ENCODE measurements at regions not wholly inside any gene's neighbourhood (a gene's known extent, or its start where the extent isn't known, plus 50 kb on each side); places are given as distances from the start of the nearest gene placed in this dataset.
A peak's percentile ranks its signal among the peaks of the same experiment; 100 is the strongest.

DNA sequence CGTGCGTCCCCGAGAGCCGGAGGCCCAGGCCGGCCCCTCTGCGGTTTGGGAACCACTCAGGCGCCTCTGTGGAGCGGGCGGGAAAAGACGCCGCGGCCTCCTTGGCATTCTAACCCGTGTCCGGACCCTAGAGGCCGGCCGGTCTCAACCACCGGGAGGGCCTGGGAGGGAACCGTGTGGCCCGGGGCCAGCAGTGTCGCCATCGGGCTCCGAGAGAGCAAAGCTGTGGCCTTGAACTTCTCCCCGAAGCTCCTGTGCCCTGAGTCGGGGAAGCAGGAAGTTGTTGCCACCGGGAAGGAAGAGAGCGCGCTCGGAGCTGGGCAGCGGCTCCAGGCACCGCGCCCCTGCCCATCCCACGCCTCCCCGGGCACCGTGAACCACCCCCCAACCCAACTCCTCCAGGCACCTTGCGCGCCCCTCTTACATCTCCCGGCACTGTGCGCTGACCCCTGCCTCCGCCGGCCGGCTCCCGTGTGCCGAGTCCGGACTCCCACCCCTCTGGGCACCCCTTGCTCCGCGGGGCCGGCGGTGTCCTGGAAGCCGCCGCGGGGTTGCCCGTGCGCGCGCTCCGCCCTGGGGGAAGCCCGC, 80.0 kb upstream of the PPARA start:
- TF ChIP-seq ZNF8 (CRISPR knock-in tag; IDR thresholded peaks at IDR 0.05) (no peak), GLIS3 (CRISPR knock-in tag; IDR thresholded peaks at IDR 0.05) (peak; percentile 74; the same call in 1 of the 2 replicates)
- ATAC-seq = peak; percentile 6

DNA sequence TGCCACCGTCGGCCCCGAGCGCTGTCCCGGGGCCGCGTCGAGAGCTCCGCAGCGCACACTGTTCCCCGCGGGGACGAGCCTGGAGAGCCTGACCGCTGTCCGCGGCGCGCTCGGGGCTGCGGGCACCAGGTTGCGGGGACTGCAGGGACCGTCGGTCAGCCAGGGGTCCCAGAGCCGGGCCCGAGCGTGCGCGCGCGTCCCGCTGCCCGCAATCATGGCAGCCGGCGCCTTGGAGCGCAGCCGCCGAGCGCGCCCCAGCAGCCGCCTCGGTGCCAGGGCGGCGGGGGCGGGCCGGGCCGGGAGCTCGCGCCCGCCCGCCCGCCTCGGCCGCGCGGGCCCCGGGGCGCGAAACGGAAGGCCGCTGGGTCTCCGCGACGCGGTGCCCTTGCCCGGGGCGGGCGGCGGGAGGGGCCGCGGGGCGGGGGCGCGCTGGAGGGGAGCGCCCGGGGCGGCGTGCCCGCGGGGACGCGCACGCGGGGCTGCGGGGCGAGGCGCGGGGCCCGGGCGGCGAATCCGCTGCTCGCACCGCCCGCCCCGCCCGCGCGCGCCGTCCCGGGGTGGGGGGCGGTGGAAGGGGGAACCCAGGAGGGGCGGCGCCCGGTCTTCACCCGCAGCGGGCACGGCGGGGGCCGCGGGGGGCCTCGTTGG, 79.4 kb upstream of the PPARA start:
- peak; percentile 1; the same call in 2 of the 3 replicates for ATAC-seq
- TF ChIP-seq ZC3H10 (CRISPR knock-in tag; IDR thresholded peaks at IDR 0.05) (no peak), RARB (CRISPR knock-in tag; IDR thresholded peaks at IDR 0.05) (no peak), GLIS3 (CRISPR knock-in tag; IDR thresholded peaks at IDR 0.05) (no peak), ZFP3 (CRISPR knock-in tag; IDR thresholded peaks at IDR 0.05) (no peak), ARNTL (CRISPR knock-in tag; IDR thresholded peaks at IDR 0.05; ENCODE audit: borderline replicate concordance, low read depth) (no peak), SNAI2 (CRISPR knock-in tag; IDR thresholded peaks at IDR 0.05) (no peak), TCF4 (CRISPR knock-in tag; IDR thresholded peaks at IDR 0.05; ENCODE audit: borderline replicate concordance) (no peak), ISL1 (CRISPR knock-in tag; IDR thresholded peaks at IDR 0.05) (no peak), BACH2 (CRISPR knock-in tag; IDR thresholded peaks at IDR 0.05; ENCODE audit: borderline replicate concordance) (no peak), ZNF565 (CRISPR knock-in tag; conservative IDR thresholded peaks at IDR 0.05; ENCODE audit: low read depth) (no peak), OSR1 (CRISPR knock-in tag; IDR thresholded peaks at IDR 0.05) (no peak)
- TF ChIP-seq, protein P1, sequence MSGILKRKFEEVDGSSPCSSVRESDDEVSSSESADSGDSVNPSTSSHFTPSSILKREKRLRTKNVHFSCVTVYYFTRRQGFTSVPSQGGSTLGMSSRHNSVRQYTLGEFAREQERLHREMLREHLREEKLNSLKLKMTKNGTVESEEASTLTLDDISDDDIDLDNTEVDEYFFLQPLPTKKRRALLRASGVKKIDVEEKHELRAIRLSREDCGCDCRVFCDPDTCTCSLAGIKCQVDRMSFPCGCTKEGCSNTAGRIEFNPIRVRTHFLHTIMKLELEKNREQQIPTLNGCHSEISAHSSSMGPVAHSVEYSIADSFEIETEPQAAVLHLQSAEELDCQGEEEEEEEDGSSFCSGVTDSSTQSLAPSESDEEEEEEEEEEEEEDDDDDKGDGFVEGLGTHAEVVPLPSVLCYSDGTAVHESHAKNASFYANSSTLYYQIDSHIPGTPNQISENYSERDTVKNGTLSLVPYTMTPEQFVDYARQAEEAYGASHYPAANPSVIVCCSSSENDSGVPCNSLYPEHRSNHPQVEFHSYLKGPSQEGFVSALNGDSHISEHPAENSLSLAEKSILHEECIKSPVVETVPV (CRISPR knock-in tag; IDR thresholded peaks at IDR 0.05) = no peak
- TF ChIP-seq, protein P2, sequence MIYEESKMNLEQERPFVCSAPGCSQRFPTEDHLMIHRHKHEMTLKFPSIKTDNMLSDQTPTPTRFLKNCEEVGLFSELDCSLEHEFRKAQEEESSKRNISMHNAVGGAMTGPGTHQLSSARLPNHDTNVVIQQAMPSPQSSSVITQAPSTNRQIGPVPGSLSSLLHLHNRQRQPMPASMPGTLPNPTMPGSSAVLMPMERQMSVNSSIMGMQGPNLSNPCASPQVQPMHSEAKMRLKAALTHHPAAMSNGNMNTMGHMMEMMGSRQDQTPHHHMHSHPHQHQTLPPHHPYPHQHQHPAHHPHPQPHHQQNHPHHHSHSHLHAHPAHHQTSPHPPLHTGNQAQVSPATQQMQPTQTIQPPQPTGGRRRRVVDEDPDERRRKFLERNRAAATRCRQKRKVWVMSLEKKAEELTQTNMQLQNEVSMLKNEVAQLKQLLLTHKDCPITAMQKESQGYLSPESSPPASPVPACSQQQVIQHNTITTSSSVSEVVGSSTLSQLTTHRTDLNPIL (CRISPR knock-in tag; IDR thresholded peaks at IDR 0.05; ENCODE audit: low read depth) = no peak

DNA sequence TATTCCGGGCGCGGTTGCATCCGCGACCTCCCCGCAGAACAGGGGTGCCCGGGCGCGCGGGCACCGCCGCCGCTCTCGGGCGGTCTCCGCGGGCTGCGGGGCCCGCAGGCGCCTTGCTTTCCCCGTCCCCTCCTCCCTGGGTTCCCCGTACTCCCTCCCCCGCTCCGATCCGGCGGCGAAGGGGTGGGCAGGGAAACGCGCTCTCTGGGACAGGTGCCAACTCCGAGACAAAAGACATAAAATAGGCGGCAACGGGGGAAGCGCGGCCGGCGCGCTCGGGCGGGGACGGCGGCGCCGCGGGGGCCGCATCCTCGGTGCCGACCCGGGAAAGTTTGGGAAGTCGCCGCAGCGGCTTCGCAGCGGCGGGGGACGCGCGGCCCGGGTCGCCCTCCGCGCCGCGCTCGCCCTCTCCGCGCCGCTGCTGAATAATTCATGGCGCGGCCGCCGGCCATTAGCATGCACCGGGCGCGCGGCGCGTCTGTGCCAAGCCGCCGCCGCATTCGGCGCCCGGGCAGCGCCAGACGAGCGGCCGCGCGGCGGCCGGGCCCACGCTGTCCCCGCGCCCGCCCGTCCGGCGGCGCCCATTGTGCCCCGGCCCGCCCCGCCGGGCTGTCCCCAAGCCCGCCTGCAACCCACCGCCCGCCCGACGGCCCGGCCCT, 78.7 kb upstream of the PPARA start:
- TF ChIP-seq ARNTL (CRISPR knock-in tag; IDR thresholded peaks at IDR 0.05; ENCODE audit: borderline replicate concordance, low read depth) = no peak
- no peak for TF ChIP-seq ZNF8 (CRISPR knock-in tag; IDR thresholded peaks at IDR 0.05)
- TF ChIP-seq, protein P3, sequence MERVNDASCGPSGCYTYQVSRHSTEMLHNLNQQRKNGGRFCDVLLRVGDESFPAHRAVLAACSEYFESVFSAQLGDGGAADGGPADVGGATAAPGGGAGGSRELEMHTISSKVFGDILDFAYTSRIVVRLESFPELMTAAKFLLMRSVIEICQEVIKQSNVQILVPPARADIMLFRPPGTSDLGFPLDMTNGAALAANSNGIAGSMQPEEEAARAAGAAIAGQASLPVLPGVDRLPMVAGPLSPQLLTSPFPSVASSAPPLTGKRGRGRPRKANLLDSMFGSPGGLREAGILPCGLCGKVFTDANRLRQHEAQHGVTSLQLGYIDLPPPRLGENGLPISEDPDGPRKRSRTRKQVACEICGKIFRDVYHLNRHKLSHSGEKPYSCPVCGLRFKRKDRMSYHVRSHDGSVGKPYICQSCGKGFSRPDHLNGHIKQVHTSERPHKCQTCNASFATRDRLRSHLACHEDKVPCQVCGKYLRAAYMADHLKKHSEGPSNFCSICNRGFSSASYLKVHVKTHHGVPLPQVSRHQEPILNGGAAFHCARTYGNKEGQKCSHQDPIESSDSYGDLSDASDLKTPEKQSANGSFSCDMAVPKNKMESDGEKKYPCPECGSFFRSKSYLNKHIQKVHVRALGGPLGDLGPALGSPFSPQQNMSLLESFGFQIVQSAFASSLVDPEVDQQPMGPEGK (CRISPR knock-in tag; IDR thresholded peaks at IDR 0.05; ENCODE audit: borderline replicate concordance) = no peak; the same call in 1 of the 2 replicates
- no peak for TF ChIP-seq ZNF565 (CRISPR knock-in tag; conservative IDR thresholded peaks at IDR 0.05; ENCODE audit: low read depth)
- ATAC-seq = peak; percentile 17

DNA sequence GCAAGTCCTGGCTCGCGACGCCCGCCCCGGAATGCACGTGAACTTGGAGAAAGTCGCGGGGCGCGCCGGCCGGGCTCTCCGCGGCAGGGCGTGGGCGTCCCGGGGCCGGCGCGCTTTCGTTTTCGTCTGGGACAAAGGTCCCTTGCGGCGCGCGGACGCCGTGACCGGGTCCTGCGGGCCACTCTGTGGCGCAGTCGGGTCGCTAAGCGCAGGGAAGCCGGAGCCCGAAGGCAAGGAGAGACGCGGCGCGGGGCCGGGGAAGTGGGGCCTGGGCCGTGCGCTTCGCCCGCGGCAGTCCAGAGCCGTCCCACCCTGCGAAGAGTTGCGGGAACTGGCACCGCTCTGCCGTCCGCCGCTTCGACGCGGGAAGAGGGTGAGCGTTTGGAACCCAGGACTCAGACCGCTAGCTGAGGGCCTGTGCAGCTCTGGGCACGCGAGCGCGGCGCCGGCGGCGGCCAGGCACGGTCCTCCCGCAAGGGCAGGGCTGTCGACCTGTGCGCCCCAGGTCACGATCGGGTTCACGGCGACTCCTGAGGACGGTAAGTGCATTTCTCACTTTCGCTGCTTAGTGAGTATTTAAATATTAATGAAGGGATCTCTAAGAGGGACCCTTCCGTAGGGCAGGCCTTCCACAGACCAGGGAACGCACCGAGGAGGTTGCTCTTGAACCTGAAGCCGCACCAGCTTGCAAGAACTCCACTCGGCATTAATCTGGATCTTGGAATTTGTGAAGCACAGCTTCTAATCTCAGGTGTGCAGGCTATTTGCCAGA, 78.0 kb upstream of the PPARA start:
- no peak for ATAC-seq
- TF ChIP-seq, protein P2 (CRISPR knock-in tag; IDR thresholded peaks at IDR 0.05; ENCODE audit: low read depth) = no peak
- TF ChIP-seq, protein P3 (CRISPR knock-in tag; IDR thresholded peaks at IDR 0.05; ENCODE audit: borderline replicate concordance) = no peak
